ENCODE measurements at regions not wholly inside any gene's neighbourhood (a gene's known extent, or its start where the extent isn't known, plus 50 kb on each side); places are given as distances from the start of the nearest gene placed in this dataset.

DNA sequence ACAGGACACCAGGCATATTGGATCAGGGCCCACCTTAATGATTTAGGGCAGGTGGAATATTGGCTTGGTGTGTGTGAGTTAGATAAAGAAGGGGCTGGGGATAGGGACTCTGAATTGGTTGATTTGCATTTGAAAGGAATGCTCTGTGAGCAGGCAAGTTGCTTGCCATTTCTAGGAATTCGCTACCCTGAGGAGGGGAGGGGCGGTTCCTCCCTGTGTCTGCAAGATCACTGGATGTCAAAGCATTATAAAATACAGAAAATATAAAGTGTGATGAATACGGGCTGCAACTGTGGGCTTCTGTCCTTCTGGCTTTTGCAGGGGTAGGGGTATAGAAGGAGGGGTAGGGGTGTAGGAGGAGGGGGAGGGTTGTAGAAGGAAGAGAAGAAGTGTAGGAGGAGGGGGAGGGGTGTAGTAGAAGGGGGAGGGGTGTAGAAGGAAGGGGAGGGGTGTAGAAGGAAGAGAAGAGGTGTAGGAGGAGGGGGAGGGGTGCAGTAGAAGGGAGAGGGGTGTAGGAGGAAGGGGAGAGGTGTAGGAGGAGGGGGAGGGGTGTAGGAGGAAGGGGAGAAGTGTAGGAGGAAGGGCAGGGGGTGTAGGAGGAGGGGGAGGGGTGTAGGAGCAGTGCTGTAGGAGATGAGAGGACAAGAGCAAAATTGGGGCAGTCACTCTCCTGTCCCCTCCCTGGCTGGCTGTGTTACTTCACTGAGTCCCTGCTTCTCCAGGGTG lies 238.0 kb upstream of the COPS8 start:
- Histone ChIP-seq H4K12ac (ENCODE audit: low read depth, low read length) (no peak overlapping the region), H4K8ac (ENCODE audit: low read depth, low read length) (no peak overlapping the region), H2BK5ac (ENCODE audit: low read depth, low read length, poor library complexity) (no peak overlapping the region), H3K14ac (ENCODE audit: low read length) (no peak overlapping the region), H3K4ac (ENCODE audit: low read depth, low read length) (no peak overlapping the region), H3K9me3 (ENCODE audit: insufficient read depth, low read depth, low read length) (peaks cover 10% of the 10 kb centered on the region), H3K4me2 (ENCODE audit: low read length) (no peak overlapping the region), H3K27ac (ENCODE audit: low read depth, low read length) (no peak overlapping the region), H3K79me1 (ENCODE audit: low read length) (peaks cover 2% of the 10 kb centered on the region), H4K91ac (ENCODE audit: low read depth, low read length) (no peak overlapping the region), H2BK120ac (ENCODE audit: insufficient read depth, low read length, poor library complexity) (no peak overlapping the region), H3K4me1 (ENCODE audit: control insufficient read depth in 1 of 2, insufficient read depth in 2 of 2, low read length in 2 of 2) (peaks cover 6 to 7% of the 10 kb centered on the region in 2 experiments), H2AK5ac (ENCODE audit: low read length) (no peak overlapping the region), H3K79me2 (ENCODE audit: control insufficient read depth, insufficient read depth, low read length, poor library complexity) (no peaks in the 10 kb centered on the region), H3K4me3 (ENCODE audit: low read depth, low read length) (no peak overlapping the region), H2AFZ (ENCODE audit: insufficient read depth, low read length, poor library complexity) (no peak overlapping the region), H3K23ac (ENCODE audit: low read length) (no peak overlapping the region), H3K9ac (ENCODE audit: low read length) (no peak overlapping the region), H3K27me3 (ENCODE audit: insufficient read depth, low read length) (no peaks in the 10 kb centered on the region), H2BK12ac (ENCODE audit: low read length) (no peak overlapping the region), H3K36me3 (ENCODE audit: control insufficient read depth in 1 of 2, insufficient read depth in 2 of 2, low read length in 2 of 2) (no peaks in the 10 kb centered on the region), H3K18ac (ENCODE audit: low read length) (no peak overlapping the region)
- WGBS (ENCODE audit: extremely low coverage, insufficient coverage, insufficient read length), result no CpG with 5 or more reads among the region's 3 CpGs
- no peak for DNase-seq

DNA sequence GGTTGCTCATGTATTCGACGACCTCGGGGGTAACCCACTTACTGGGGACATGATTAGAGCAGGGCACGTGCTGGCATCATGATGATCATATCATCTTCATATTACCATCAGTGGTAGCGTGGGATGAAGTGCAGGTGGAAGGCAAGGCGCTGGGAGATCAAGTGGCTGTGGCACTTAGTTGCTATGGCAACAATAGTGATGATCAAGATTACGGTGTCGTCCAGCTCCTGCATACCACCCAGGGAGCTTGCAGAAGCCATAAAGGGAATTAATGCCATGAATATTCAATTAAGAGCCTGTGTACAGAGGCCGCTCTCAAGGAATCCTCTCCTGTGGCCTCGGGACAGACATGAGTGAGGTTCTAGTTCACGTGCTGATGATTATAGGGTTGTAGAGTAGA lies 237.2 kb upstream of the COPS8 start:
- no CpG with 5 or more reads among the region's 11 CpGs for WGBS (ENCODE audit: extremely low coverage, insufficient coverage, insufficient read length)

DNA sequence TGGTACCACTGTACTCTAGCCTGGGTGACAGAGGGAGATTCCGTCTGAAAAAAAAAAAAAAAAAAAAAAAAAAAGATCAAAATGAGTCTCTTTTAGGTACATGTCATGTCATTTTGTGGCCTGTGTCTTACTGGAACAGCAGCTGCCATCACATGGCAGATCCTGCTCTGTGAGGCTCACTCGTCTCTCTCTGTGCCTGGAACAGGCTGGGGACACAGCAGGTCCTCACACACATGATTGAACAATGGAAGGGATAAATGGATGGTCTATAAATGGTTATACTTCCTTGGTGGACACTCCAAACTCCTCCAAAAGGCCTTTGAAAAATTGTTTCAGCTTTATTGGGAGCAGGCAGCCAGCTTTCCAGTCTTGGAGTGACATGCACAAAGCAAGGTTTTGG lies 236.2 kb upstream of the COPS8 start:
- WGBS (ENCODE audit: extremely low coverage, insufficient coverage, insufficient read length), result no CpG with 5 or more reads among the region's 2 CpGs
- no peak overlapping the region for H4K91ac ChIP-seq (ENCODE audit: low read depth, low read length)
- no peak overlapping the region for H4K12ac ChIP-seq (ENCODE audit: low read depth, low read length)
- no peak overlapping the region for H3K23ac ChIP-seq (ENCODE audit: low read length)
- H2AFZ ChIP-seq (ENCODE audit: insufficient read depth, low read length, poor library complexity), result no peak overlapping the region
- no peak overlapping the region for H2BK120ac ChIP-seq (ENCODE audit: insufficient read depth, low read length, poor library complexity)
- no peak overlapping the region for H4K8ac ChIP-seq (ENCODE audit: low read depth, low read length)
- H3K4me3 ChIP-seq (ENCODE audit: low read depth, low read length), result no peak overlapping the region
- no peaks in the 10 kb centered on the region for H3K36me3 ChIP-seq (ENCODE audit: control insufficient read depth in 1 of 2, insufficient read depth in 2 of 2, low read length in 2 of 2)
- H3K79me1 ChIP-seq (ENCODE audit: low read length), result peaks cover 9% of the 10 kb centered on the region
- H3K4ac ChIP-seq (ENCODE audit: low read depth, low read length), result no peak overlapping the region
- DNase-seq, result no peak
- no peak overlapping the region for H2BK12ac ChIP-seq (ENCODE audit: low read length)
- H3K9ac ChIP-seq (ENCODE audit: low read length), result no peak overlapping the region
- no peak overlapping the region for H3K14ac ChIP-seq (ENCODE audit: low read length)
- no peak overlapping the region for H2AK5ac ChIP-seq (ENCODE audit: low read length)
- no peak overlapping the region for H2BK5ac ChIP-seq (ENCODE audit: low read depth, low read length, poor library complexity)
- H3K4me1 ChIP-seq (ENCODE audit: control insufficient read depth in 1 of 2, insufficient read depth in 2 of 2, low read length in 2 of 2), result peaks cover 14 to 18% of the 10 kb centered on the region in 2 experiments
- no peaks in the 10 kb centered on the region for H3K79me2 ChIP-seq (ENCODE audit: control insufficient read depth, insufficient read depth, low read length, poor library complexity)
- no peak overlapping the region for H3K4me2 ChIP-seq (ENCODE audit: low read length)
- peaks cover 10% of the 10 kb centered on the region for H3K9me3 ChIP-seq (ENCODE audit: insufficient read depth, low read depth, low read length)
- H3K18ac ChIP-seq (ENCODE audit: low read length), result no peak overlapping the region
- H3K27me3 ChIP-seq (ENCODE audit: insufficient read depth, low read length), result no peaks in the 10 kb centered on the region
- no peak overlapping the region for H3K27ac ChIP-seq (ENCODE audit: low read depth, low read length)

More for the DNA sequence above, 237.2 kb upstream of the COPS8 start:
- Histone ChIP-seq H2BK5ac (ENCODE audit: low read depth, low read length, poor library complexity) (no peak overlapping the region), H3K18ac (ENCODE audit: low read length) (no peak overlapping the region), H4K12ac (ENCODE audit: low read depth, low read length) (no peak overlapping the region), H3K27ac (ENCODE audit: low read depth, low read length) (no peak overlapping the region), H3K14ac (ENCODE audit: low read length) (no peak overlapping the region), H3K23ac (ENCODE audit: low read length) (no peak overlapping the region), H3K9ac (ENCODE audit: low read length) (no peak overlapping the region), H3K27me3 (ENCODE audit: insufficient read depth, low read length) (no peaks in the 10 kb centered on the region), H3K4me2 (ENCODE audit: low read length) (no peak overlapping the region), H3K4me1 (ENCODE audit: control insufficient read depth in 1 of 2, insufficient read depth in 2 of 2, low read length in 2 of 2) (peaks cover 10 to 14% of the 10 kb centered on the region in 2 experiments), H2AFZ (ENCODE audit: insufficient read depth, low read length, poor library complexity) (no peak overlapping the region), H3K9me3 (ENCODE audit: insufficient read depth, low read depth, low read length) (peaks cover 10% of the 10 kb centered on the region), H3K36me3 (ENCODE audit: control insufficient read depth in 1 of 2, insufficient read depth in 2 of 2, low read length in 2 of 2) (no peaks in the 10 kb centered on the region), H2AK5ac (ENCODE audit: low read length) (no peak overlapping the region), H3K4ac (ENCODE audit: low read depth, low read length) (no peak overlapping the region), H4K8ac (ENCODE audit: low read depth, low read length) (no peak overlapping the region), H3K79me2 (ENCODE audit: control insufficient read depth, insufficient read depth, low read length, poor library complexity) (no peaks in the 10 kb centered on the region), H2BK120ac (ENCODE audit: insufficient read depth, low read length, poor library complexity) (no peak overlapping the region), H2BK12ac (ENCODE audit: low read length) (no peak overlapping the region), H3K4me3 (ENCODE audit: low read depth, low read length) (no peak overlapping the region), H4K91ac (ENCODE audit: low read depth, low read length) (no peak overlapping the region), H3K79me1 (ENCODE audit: low read length) (peaks cover 5% of the 10 kb centered on the region)
- DNase-seq, result no peak

DNA sequence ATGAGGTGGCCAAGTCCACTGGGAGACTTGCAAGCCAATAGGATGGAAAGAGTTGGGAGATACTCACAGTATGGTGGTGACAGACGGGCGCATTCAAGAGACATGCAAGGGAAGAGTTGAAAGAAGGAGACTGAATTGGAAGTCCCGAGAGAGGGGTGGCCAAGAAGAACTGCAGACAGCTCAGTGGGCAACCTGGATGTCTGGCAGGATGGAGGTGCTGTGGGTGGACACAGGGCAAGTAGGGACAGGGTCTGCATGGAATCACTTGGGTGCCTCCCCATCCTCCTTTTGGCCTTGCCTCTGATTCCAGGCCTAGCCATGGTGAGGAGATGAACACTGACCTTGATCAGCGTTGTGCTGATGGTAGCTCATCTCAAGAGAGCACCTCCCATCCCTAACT lies 235.7 kb upstream of the COPS8 start:
- Histone ChIP-seq H3K4me3 (ENCODE audit: low read depth, low read length) (no peak overlapping the region), H3K79me2 (ENCODE audit: control insufficient read depth, insufficient read depth, low read length, poor library complexity) (no peaks in the 10 kb centered on the region), H2BK5ac (ENCODE audit: low read depth, low read length, poor library complexity) (no peak overlapping the region), H3K23ac (ENCODE audit: low read length) (no peak overlapping the region), H4K12ac (ENCODE audit: low read depth, low read length) (no peak overlapping the region), H3K79me1 (ENCODE audit: low read length) (peaks cover 9% of the 10 kb centered on the region), H3K9me3 (ENCODE audit: insufficient read depth, low read depth, low read length) (peaks cover 8% of the 10 kb centered on the region), H4K91ac (ENCODE audit: low read depth, low read length) (peak overlapping the region; percentile 12), H3K4me1 (ENCODE audit: control insufficient read depth in 1 of 2, insufficient read depth in 2 of 2, low read length in 2 of 2) (peaks cover 14 to 18% of the 10 kb centered on the region in 2 experiments), H4K8ac (ENCODE audit: low read depth, low read length) (no peak overlapping the region), H2AFZ (ENCODE audit: insufficient read depth, low read length, poor library complexity) (no peak overlapping the region), H3K9ac (ENCODE audit: low read length) (no peak overlapping the region), H3K27me3 (ENCODE audit: insufficient read depth, low read length) (no peaks in the 10 kb centered on the region), H3K14ac (ENCODE audit: low read length) (no peak overlapping the region), H3K36me3 (ENCODE audit: control insufficient read depth in 1 of 2, insufficient read depth in 2 of 2, low read length in 2 of 2) (no peaks in the 10 kb centered on the region), H2BK120ac (ENCODE audit: insufficient read depth, low read length, poor library complexity) (no peak overlapping the region), H3K4me2 (ENCODE audit: low read length) (no peak overlapping the region), H3K27ac (ENCODE audit: low read depth, low read length) (no peak overlapping the region), H3K18ac (ENCODE audit: low read length) (no peak overlapping the region), H2AK5ac (ENCODE audit: low read length) (peak overlapping the region; percentile 24), H2BK12ac (ENCODE audit: low read length) (peak overlapping the region; percentile 16), H3K4ac (ENCODE audit: low read depth, low read length) (no peak overlapping the region)
- no peak for DNase-seq
- no CpG with 5 or more reads among the region's 4 CpGs for WGBS (ENCODE audit: extremely low coverage, insufficient coverage, insufficient read length)
